ENCODE measurements at regions not wholly inside any gene's neighbourhood (a gene's known extent, or its start where the extent isn't known, plus 50 kb on each side); places are given as distances from the start of the nearest gene placed in this dataset.

GRCh38 chr2:186220409-186220808 is 265.7 kb upstream of the ZC3H15 start:
- DNase-seq = no peak
- intact Hi-C loops (cut with DNase I) = no loop called here
- Histone ChIP-seq H3K9me3 (no peaks in the 10 kb centered on the region), H3K4me3 (no peak overlapping the region), H3K27ac (no peak overlapping the region), H3K27me3 (ENCODE audit: low read depth) (no peaks in the 10 kb centered on the region), H3K4me1 (no peaks in the 10 kb centered on the region), H3K36me3 (no peaks in the 10 kb centered on the region)
- TF ChIP-seq, protein P1, sequence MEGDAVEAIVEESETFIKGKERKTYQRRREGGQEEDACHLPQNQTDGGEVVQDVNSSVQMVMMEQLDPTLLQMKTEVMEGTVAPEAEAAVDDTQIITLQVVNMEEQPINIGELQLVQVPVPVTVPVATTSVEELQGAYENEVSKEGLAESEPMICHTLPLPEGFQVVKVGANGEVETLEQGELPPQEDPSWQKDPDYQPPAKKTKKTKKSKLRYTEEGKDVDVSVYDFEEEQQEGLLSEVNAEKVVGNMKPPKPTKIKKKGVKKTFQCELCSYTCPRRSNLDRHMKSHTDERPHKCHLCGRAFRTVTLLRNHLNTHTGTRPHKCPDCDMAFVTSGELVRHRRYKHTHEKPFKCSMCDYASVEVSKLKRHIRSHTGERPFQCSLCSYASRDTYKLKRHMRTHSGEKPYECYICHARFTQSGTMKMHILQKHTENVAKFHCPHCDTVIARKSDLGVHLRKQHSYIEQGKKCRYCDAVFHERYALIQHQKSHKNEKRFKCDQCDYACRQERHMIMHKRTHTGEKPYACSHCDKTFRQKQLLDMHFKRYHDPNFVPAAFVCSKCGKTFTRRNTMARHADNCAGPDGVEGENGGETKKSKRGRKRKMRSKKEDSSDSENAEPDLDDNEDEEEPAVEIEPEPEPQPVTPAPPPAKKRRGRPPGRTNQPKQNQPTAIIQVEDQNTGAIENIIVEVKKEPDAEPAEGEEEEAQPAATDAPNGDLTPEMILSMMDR (IDR thresholded peaks at IDR 0.05) = no peak
- ATAC-seq = no peak

DNA sequence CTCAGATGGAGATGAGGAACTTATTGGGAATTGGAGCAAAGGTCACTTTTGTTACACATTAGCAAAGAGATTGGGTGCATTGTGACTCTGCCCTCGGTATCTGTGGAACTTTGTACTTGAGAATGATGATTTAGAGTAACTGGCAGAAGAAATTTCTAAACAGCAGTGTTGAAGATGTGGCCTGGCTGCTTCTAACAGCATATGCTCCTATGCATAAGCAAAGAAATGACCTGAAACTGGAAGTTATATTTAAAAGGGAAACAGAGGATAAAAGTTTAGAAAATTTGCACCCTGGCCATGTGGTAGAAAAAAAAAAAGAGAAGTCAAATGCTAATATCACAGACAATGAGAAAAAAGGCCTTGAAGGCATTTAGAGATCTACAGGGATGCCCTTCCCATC is 256.8 kb upstream of the ZC3H15 start:
- H3K4me3 ChIP-seq = no peak overlapping the region
- H3K4me1 ChIP-seq = no peaks in the 10 kb centered on the region
- no peaks in the 10 kb centered on the region for H3K36me3 ChIP-seq
- DNase-seq (no peak), ATAC-seq (no peak)
- intact Hi-C loops (cut with DNase I) = no loop called here
- peaks cover 39% of the 10 kb centered on the region for H3K9me3 ChIP-seq
- no peaks in the 10 kb centered on the region for H3K27me3 ChIP-seq (ENCODE audit: low read depth)
- no peak overlapping the region for H3K27ac ChIP-seq
- TF ChIP-seq, protein P1 (IDR thresholded peaks at IDR 0.05) = no peak

DNA sequence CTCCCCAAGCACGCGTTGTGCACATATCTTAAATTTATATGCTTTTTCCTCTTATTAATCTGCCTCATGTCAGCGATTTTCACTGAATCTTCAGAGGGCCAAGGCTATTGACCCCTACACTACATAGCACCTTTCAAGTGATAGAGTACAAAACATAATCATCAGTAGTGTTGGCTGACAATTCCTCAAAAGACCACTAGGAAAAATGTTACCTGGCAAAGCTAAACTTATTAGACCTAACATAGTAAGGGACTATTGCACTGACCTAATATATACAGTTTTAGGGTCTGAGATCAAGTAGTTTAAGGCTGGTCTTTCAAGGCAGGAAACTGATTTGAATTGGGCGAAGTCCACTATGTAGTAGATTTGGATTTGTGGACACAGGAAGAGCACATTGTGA is 244.2 kb upstream of the ZC3H15 start:
- H3K9me3 ChIP-seq = no peaks in the 10 kb centered on the region
- H3K4me1 ChIP-seq = no peaks in the 10 kb centered on the region
- TF ChIP-seq, protein P1 (IDR thresholded peaks at IDR 0.05) = no peak
- H3K36me3 ChIP-seq = no peaks in the 10 kb centered on the region
- DNase-seq (no peak), ATAC-seq (no peak)
- no peak overlapping the region for H3K27ac ChIP-seq
- intact Hi-C loops (cut with DNase I) = no loop called here
- H3K27me3 ChIP-seq (ENCODE audit: low read depth) = no peaks in the 10 kb centered on the region
- no peak overlapping the region for H3K4me3 ChIP-seq

DNA sequence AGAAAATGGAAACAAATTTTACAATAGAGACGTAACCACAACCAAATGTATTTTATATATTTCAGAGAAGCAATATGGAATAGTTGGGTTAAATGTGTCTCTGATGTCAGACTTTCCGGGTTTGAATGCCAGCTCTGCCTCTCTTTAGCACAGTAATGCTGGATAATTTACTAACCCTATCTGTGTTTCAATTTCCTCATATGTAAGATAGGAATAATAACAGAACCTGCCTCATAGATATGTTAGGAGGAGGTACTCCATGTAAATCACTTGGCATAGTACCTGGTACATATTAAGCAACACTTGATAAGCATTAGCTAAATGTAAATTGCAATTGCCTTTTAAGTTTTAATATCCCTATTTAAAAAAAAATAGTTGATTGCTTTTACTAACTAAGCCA is 231.3 kb upstream of the ZC3H15 start:
- H3K36me3 ChIP-seq = no peaks in the 10 kb centered on the region
- no peaks in the 10 kb centered on the region for H3K27me3 ChIP-seq (ENCODE audit: low read depth)
- no peak for DNase-seq
- TF ChIP-seq, protein P1 (IDR thresholded peaks at IDR 0.05) = no peak
- H3K27ac ChIP-seq = no peak overlapping the region
- H3K4me1 ChIP-seq = no peaks in the 10 kb centered on the region
- intact Hi-C loops (cut with DNase I) = no loop called here
- H3K4me3 ChIP-seq = no peak overlapping the region
- no peaks in the 10 kb centered on the region for H3K9me3 ChIP-seq
- no peak for ATAC-seq

GRCh38 chr2:186255823-186256222 is 230.2 kb upstream of the ZC3H15 start:
- ATAC-seq = no peak

More at GRCh38 chr2:186255823-186256222, 230.2 kb upstream of the ZC3H15 start:
- no peak overlapping the region for H3K4me3 ChIP-seq
- H3K27ac ChIP-seq = no peak overlapping the region
- TF ChIP-seq, protein P1 (IDR thresholded peaks at IDR 0.05) = no peak
- H3K27me3 ChIP-seq (ENCODE audit: low read depth) = no peaks in the 10 kb centered on the region
- H3K36me3 ChIP-seq = no peaks in the 10 kb centered on the region
- DNase-seq = no peak
- intact Hi-C loops (cut with DNase I) = no loop called here
- no peaks in the 10 kb centered on the region for H3K4me1 ChIP-seq
- H3K9me3 ChIP-seq = no peaks in the 10 kb centered on the region

Data from lower lobe of right lung (tissue), 2 donors.